LNCAP (cell line): ENCODE measurements at regions not wholly inside any gene's neighbourhood (a gene's known extent, or its start where the extent isn't known, plus 50 kb on each side); places are given as distances from the start of the nearest gene placed in this dataset.

ENCODE experiments used
- CTCF ChIP-seq: fragments of 450-650 bp; IDR thresholded peaks from 2 replicates; pipeline ENCODE4 v1.5.1; 2017; ENCODE audit warnings: mild to moderate bottlenecking

- TF ChIP-seq CTCF = no peak
Observed at GRCh38 chr6:21335591-21335990, 258.0 kb upstream of the SOX4 start.

- no peak for TF ChIP-seq CTCF
Observed at GRCh38 chr6:21337263-21337662, 256.3 kb upstream of the SOX4 start.

- TF ChIP-seq CTCF = no peak
Observed at GRCh38 chr6:21340573-21340972, 253.0 kb upstream of the SOX4 start.

GRCh38 chr6:21341910-21342309, 251.6 kb upstream of the SOX4 start:
- no peak for TF ChIP-seq CTCF

GRCh38 chr6:21342501-21342900, 251.1 kb upstream of the SOX4 start:
- no peak for TF ChIP-seq CTCF

GRCh38 chr6:21348146-21348503, 245.4 kb upstream of the SOX4 start:
- TF ChIP-seq CTCF = no peak

GRCh38 chr6:21348504-21349195, 244.9 kb upstream of the SOX4 start:
- TF ChIP-seq CTCF = no peak

- no peak for TF ChIP-seq CTCF
Observed at GRCh38 chr6:21349834-21350233, 243.7 kb upstream of the SOX4 start.
